ENCODE measurements at regions not wholly inside any gene's neighbourhood (a gene's known extent, or its start where the extent isn't known, plus 50 kb on each side); places are given as distances from the start of the nearest gene placed in this dataset.
"Not testable (repeated sequence)": the region's sequence is repeated elsewhere in the genome, so short reads cannot be mapped to it uniquely, and the experiment has no call there.

DNA sequence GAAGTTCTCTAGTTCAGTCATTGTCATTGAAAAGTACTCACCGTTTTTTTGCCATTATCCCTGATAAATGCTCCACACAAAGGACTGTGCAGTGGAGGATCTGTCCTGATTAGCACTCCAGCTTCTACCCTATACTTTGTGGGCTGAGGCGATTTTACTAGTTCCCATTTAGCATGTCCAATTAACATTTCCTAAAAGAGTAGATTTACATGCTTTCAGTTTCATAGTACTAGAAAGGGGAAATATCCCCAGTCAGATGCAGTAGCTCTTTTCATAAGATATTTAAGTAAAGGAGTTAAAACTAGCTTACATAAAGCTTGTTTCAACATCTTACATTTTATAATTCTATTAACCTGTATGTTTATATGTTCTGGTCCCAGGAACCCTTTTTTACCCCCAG lies 144.9 kb upstream of the APOOL start:
- not testable (repeated sequence) for DNase-seq (ENCODE audit: low read depth)

GRCh38 chrX:84865113-84865512 lies 138.6 kb upstream of the APOOL start:
- no peak for DNase-seq (ENCODE audit: low read depth)

GRCh38 chrX:84870281-84870680 lies 133.4 kb upstream of the APOOL start:
- DNase-seq (ENCODE audit: low read depth) = not testable (repeated sequence)

- DNase-seq (ENCODE audit: low read depth) = not testable (repeated sequence)
Observed at GRCh38 chrX:84872160-84872771, 131.4 kb upstream of the APOOL start.

- DNase-seq (ENCODE audit: low read depth) = no peak
Observed at GRCh38 chrX:84873176-84873575, 130.5 kb upstream of the APOOL start.

DNA sequence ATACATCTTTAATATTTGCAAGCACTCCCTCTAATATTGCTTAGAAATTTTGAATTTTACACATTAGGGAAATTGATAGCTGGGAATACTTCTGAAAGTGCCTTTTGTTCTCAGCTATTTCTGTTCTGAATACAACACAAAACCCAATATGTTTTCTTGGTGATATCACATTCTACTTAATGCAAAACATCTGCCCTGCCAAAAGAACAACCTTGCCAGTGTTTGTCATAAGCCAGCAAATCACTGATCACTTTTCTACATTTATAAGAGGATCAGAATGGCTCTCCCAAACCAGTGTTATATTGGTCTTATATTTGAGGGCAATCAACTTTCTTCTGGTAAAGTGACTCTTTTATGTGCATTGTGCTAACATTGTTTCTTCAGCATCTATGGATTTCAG lies 126.8 kb upstream of the APOOL start:
- no peak for DNase-seq (ENCODE audit: low read depth)

DNA sequence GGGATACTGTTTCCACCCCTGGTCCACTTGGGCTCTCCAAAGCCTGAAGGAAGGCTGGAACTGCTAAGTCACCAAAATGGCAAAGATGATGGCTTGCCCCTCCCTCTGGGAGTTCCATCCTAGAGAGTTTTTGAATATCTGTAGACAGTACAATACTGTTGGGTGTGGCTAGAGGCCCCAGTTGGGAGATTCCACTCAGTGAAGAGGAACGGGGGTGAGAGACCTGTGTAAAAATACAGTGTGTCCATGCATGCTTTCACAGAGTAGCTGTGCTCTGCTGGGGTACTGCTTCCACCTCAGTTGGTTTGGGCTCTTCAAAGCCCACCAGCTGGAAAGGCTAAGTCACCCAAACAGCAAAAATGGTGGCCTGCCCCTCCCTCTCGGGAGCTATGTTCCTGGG lies 109.8 kb upstream of the APOOL start:
- no peak for DNase-seq (ENCODE audit: low read depth)

DNA sequence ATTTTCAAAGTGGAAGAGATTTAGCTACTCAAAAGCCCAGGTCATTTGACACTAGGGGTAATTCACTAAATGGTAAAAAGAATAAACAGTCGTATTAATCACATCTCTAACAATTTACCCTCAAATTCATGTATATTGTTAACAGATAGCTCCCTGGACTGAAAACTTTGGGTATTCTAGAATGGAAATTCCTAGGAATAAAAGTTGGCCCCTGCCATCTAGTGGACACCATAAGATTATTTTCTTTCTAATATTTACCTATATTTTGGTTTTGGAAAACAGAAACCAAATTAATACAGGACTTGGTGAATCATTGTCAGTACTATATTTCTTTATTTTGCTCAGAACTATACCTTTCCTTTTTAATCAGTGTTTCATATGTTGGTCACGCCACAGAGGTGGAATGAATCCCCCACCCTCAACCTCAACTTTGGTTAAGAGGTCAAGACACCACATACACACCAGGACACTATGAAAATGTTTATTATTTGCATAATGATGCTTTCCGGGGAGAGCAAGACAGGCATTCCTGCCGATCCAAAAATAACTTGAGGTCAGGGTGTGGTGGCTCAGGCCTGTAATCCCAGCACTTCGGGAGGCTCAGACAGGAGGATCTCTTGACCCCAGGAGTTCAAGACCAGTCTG lies 96.2 kb upstream of the APOOL start:
- peak; percentile 1 for DNase-seq (ENCODE audit: low read depth)

GRCh38 chrX:84909151-84909550 lies 94.5 kb upstream of the APOOL start:
- no peak for DNase-seq (ENCODE audit: low read depth)

DNA sequence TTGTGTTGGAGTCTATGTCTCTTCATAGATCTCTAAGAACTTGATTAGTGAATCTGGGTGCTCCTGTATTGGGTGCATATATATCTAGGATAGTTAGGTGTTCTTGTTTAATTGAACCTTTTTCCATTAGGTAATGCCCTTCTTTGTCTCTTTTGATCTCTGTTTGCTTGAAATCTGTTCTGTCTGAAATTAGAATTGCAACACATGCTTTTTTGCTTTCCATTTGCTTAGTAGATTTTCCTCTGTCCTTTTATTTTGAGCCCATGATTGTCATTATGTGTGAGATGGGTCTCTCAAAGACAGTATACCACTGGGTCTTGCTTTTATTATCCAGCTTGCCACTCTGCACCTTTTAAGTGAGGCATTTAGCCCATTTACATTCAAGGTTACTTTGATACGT lies 79.1 kb upstream of the APOOL start:
- DNase-seq (ENCODE audit: low read depth) = no peak

DNA sequence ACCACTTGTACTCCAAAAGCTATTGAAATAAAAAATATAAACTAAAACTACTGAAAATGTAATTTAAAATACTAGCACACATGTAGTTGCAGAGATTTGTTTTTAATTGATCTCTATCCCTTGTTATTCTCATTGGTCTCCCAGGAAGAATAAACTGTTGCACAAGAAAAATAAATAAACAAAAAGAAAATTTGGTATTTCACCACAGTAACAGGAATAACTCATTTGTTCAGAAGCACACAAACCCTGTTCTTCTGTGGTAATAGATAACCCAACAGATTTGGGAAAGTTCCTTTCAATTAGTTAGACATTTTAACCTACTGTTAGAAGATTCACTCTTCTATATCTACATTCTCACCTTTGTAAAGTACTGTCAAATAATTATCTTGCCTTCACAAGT lies 70.9 kb upstream of the APOOL start:
- DNase-seq (ENCODE audit: low read depth) = no peak

DNA sequence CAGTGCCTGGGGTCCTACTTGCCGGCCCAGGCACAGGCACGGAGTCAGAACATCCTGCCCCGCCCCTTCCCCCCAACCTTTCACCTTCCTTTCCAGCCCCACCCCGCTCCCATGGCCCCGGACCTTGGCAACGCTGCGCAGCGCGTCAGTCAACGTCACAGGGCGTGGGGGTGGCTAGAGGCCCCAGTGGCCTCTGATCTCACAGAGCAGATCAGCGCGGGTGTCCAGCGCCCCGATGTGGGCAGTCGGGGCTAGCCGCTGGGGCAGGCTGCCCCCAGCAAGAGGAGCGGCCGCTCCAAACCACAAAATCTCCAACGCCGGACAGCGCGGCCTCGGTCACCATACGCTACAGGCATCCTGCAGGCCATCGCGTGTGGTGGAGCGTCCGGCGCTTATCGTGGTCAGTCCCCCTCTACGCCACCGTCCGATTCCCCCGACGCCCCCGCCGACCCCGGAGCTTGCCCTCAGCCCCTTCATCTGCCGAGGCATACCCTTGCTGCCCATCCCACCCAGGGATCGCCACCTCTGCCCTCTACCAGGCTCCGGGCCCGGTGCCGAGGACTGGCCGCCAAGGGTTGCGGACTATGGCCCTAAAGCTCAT lies 69.6 kb upstream of the APOOL start:
- DNase-seq (ENCODE audit: low read depth) = no peak

All from stromal cell of bone marrow (primary cell).